Stimulated activated CD8-positive, alpha-beta memory T cell treated with anti-CD3 and anti-CD28 coated beads, Interleukin-7, amount 100 ng/mL, for 1 hour (primary cell): ENCODE measurements at regions not wholly inside any gene's neighbourhood (a gene's known extent, or its start where the extent isn't known, plus 50 kb on each side); places are given as distances from the start of the nearest gene placed in this dataset.
"Not testable (repeated sequence)": the region's sequence is repeated elsewhere in the genome, so short reads cannot be mapped to it uniquely, and the experiment has no call there.

Experiments used
- DNase-seq, 2 donors: peaks; one replicate each; pipeline ENCODE4 v3.0.0-alpha.2; 2020; ENCODE audit warnings: low read depth in 2 of 2

GRCh38 chr9:135173066-135173465 lies 85.6 kb downstream of the OLFM1 start:
- no peak for DNase-seq

GRCh38 chr9:135174248-135174647 lies 86.8 kb downstream of the OLFM1 start:
- no peak for DNase-seq

GRCh38 chr9:135174981-135175380 lies 87.5 kb downstream of the OLFM1 start:
- DNase-seq = no peak

- DNase-seq = no peak
Observed at GRCh38 chr9:135176284-135176683, 88.8 kb downstream of the OLFM1 start.

- not testable (repeated sequence) for DNase-seq
Observed at GRCh38 chr9:135177562-135177961, 90.1 kb downstream of the OLFM1 start.

GRCh38 chr9:135178498-135178897 lies 91.0 kb downstream of the OLFM1 start:
- no peak for DNase-seq

GRCh38 chr9:135179041-135179440 lies 91.6 kb downstream of the OLFM1 start:
- DNase-seq = no peak

- DNase-seq = no peak
Observed at GRCh38 chr9:135179976-135180375, 92.5 kb downstream of the OLFM1 start.

- no peak for DNase-seq
Observed at GRCh38 chr9:135180586-135180985, 93.1 kb downstream of the OLFM1 start.

GRCh38 chr9:135181336-135181735 lies 93.9 kb downstream of the OLFM1 start:
- DNase-seq = no peak

GRCh38 chr9:135181841-135182240 lies 94.4 kb downstream of the OLFM1 start:
- not testable (repeated sequence) for DNase-seq

GRCh38 chr9:135183069-135183468 lies 95.6 kb downstream of the OLFM1 start:
- DNase-seq = no peak

GRCh38 chr9:135183528-135184180 lies 96.2 kb downstream of the OLFM1 start:
- DNase-seq = no peak

GRCh38 chr9:135184181-135185053 lies 96.9 kb downstream of the OLFM1 start:
- no peak for DNase-seq

- DNase-seq = no peak
Observed at GRCh38 chr9:135185060-135185459, 97.6 kb downstream of the OLFM1 start.

- no peak for DNase-seq
Observed at GRCh38 chr9:135186248-135187164, 99.0 kb downstream of the OLFM1 start.

- DNase-seq = no peak
Observed at GRCh38 chr9:135187365-135187764, 99.9 kb downstream of the OLFM1 start.

- no peak for DNase-seq
Observed at GRCh38 chr9:135188681-135189151, 101.2 kb downstream of the OLFM1 start.

- DNase-seq = no peak
Observed at GRCh38 chr9:135189497-135189896, 102.0 kb downstream of the OLFM1 start.

- no peak for DNase-seq
Observed at GRCh38 chr9:135190789-135191577, 103.5 kb downstream of the OLFM1 start.

- no peak for DNase-seq
Observed at GRCh38 chr9:135192686-135193085, 105.2 kb downstream of the OLFM1 start.
